GM21528 (cell line): ENCODE measurements at regions not wholly inside any gene's neighbourhood (a gene's known extent, or its start where the extent isn't known, plus 50 kb on each side); places are given as distances from the start of the nearest gene placed in this dataset.
"Not testable (repeated sequence)": the region's sequence is repeated elsewhere in the genome, so short reads cannot be mapped to it uniquely, and the experiment has no call there.

ENCODE experiments used
- ATAC-seq: cut with Tn5 transposase; IDR thresholded peaks from one replicate; pipeline ENCODE4 v1.9.1; 2021; ENCODE audit warnings: mild to moderate bottlenecking, moderate library complexity; ENCODE audit not compliant: unreplicated experiment, low FRiP score

DNA sequence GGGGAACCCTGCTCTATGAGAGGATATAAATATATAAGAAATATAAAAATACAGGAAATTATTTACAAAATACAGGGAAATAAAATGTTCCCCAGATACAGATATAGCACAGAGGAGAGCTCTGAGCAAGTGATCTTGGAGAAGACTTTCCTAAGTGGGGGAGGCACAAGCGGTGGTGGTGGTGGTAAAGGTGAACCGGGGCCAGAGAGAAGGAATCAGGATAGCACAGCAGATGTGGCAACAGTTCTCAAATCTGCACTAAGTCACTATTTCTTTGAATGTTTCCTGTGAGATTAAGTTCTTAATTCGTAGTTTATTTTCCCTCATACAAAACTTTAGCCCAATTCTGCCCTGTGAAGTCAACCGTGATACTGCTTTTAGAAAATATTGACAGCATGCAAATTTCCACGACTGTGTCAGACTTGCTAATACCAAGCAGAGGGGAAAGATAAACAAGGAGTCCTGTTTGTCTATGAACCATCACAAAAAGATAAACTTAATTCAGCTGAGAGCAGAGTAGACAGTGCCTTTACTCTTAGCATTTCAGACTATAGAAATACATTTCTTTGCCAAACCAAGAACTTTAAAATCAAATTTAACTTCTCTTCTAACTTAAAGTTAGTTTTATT, 237.5 kb upstream of the POGK start:
- ATAC-seq: no peak

DNA sequence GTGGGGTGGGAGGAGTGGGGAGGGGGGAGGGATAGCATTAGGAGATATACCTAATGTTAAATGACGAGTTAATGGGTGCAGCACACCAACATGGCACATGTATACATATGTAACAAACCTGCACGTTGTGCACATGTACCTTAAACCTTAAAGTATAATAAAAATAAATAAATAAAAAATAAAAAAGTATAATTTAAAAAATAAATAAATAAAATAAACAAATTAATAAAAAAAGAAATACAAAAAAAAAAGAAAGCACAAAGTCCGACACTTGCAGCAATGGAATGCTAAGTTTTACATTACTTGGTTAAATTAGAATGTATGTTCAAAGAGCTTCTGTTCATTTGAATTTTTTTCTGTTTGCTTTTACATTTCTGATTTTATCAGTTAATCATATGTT, 236.5 kb upstream of the POGK start:
- not testable (repeated sequence) for ATAC-seq

GRCh38 chr1:166603296-166603695, 236.0 kb upstream of the POGK start:
- ATAC-seq: no peak

DNA sequence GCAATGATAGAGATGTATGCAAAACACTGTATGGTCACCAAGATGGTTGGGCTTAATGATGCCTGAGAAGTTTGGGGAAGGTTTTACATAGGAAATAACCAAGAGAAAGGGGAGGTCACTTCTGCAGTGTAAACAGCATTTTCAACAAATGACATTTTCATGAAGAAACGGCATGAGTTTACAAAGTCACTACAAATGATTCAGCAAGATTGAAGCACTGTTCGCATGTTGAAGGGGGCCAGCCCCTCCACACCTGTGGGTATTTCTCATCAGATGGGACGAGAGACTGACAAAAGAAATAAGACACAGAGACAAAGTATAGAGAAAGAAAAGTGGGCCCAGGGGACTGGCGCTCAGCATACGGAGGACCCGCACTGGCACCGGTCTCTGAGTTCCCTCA, 234.1 kb upstream of the POGK start:
- no peak for ATAC-seq

- ATAC-seq: no peak
These were observed 226.4 kb upstream of the POGK start for GRCh38 chr1:166612886-166613285.

GRCh38 chr1:166616206-166616605, 223.1 kb upstream of the POGK start:
- ATAC-seq: no peak

DNA sequence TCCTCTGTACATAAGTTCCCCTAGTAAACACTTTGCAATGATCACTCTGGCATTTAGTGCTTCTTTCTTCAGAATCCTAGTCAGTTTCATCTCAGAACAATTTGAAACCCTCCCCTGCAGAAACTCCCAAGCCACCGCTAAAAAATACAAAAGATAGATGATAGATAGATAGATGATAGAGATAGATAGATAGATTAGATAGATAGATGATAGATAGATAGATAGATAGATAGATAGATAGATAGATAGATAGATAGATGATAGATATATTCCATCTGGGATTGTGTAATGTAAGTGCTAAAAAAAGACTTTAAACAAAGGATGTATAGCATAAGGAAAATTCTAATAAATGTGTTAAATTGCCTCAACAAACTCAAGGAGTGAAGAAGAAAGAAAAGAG, 212.6 kb upstream of the POGK start:
- no peak for ATAC-seq

- no peak for ATAC-seq
These were observed 211.7 kb upstream of the POGK start for GRCh38 chr1:166627558-166627957.

GRCh38 chr1:166628259-166628658, 211.0 kb upstream of the POGK start:
- ATAC-seq: no peak

DNA sequence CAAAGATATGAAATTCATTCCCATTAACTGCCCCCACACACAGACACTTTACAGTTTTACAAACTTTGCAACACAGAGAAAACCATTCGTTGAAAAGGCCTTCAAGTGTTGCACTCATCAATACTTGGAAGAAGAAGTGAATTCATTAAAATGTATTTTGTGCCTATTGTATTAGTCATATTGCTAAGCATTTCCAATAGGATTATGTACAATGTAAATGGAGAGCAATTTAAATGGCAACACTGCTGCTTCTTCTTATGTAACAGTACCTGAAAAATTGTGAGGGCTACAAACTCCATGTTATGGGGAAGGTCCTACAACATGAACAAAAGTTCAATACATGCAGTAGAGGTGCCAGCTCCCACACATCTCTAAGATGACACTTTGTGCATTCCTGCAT, 209.3 kb upstream of the POGK start:
- ATAC-seq: no peak

DNA sequence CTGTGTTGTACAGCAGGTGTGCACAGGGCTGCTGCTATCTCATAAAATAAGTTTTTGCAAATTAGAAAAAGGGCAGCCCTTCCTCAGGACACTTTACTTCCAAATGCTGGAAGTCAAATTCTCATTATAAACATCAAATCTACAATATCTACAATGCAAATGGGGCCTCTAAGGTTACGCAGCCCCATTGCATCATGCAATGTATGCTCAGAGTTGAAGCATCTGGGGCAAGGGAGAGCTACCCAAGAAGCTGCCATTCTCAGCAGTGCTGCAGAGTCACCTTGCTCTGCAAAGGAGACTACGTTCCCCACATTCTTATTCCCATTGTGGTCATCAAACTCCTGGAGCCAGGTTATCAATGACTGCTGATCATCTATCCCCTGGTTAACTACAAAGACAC, 208.9 kb upstream of the POGK start:
- no peak for ATAC-seq

DNA sequence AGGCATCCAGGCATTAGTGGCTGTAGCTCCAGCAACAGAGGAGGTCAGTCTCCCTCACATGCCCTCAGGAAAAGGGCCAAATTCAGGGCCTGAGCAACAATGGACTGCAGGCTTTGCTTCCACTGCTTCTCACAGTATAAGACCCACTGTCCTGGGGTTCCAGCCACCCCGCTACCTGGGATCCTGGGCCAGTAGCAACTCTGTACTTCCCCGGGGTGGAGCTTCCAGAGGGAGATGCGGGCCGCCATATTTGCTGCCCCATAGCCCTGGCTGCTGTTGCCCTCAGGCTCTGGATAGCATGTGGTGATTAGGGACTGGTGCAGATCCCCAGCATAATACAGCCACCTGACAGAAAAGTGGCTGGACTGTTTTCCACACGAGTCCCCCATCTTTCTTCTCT, 201.1 kb upstream of the POGK start:
- ATAC-seq: no peak

DNA sequence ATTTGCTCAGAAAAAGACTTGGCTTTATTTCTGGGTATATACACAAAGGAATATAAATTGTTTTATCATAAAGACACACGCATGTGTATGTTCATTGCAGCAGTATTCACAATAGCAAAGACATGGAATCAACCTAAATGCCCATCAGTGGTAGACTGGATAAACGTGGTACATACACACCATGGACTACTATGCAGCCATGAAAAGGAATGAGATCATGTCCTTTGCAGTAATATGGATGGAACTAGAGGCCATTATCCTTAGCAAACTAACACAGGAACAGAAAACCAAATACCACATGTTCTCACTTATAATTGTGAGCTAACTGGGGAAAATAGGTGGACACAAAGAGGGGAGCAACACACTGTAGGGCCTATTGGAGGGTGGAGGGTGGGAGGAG, 182.0 kb upstream of the POGK start:
- not testable (repeated sequence) for ATAC-seq

DNA sequence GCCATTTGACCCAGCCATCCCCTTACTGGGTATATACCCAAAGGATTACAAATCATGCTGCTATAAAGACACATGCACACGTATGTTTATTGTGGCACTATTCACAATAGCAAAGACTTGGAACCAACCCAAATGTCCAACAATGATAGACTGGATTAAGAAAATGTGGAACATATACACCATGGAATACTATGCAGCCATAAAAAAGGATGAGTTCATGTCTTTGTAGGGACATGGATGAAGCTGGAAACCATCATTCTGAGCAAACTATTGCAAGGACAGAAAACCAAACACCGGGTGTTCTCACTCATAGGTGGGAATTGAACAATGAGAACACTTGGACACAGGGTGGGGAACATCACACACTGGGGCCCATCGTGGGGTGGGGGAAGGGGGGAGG, 172.5 kb upstream of the POGK start:
- not testable (repeated sequence) for ATAC-seq

- not testable (repeated sequence) for ATAC-seq
These were observed 171.7 kb upstream of the POGK start for GRCh38 chr1:166667600-166667999.

DNA sequence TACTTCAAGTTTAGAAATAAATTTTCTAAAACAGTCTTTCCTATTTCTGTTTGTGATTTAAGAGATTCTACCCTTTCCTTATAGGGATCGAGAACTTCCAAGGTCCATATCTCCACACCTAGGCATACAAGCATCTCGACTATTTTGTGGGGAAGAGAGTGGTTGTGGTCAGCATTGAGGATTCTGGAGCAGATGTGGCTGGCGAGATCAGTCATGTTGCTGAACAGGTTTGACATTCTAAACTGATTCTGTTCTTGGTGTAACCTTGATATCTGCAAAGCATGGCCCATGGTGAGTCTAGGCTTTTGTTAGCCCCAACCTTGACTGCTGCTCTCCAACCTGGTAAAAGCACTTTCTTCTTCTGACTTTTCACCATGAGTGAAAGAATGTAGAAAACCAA, 167.6 kb upstream of the POGK start:
- no peak for ATAC-seq

- no peak for ATAC-seq
These were observed 165.6 kb upstream of the POGK start for GRCh38 chr1:166673722-166674121.

DNA sequence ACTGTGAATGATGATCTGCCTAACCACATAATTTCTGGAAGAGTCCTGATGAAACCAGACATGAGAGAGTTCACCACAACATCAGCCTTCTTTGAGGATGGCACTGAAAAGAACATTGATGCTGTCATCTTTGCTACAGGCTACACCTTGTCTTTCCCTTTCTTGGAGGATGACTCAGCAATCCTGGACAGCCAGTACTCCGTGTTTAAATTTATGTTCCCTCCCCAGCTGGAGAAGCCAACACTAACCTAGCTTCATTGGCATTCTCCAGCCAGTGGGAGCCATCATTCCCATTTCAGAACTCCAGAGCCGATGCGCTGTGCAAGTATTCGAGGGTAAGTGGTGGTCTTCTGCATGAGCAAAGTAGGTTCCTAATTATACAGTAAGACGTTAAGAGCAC, 164.1 kb upstream of the POGK start:
- no peak for ATAC-seq

DNA sequence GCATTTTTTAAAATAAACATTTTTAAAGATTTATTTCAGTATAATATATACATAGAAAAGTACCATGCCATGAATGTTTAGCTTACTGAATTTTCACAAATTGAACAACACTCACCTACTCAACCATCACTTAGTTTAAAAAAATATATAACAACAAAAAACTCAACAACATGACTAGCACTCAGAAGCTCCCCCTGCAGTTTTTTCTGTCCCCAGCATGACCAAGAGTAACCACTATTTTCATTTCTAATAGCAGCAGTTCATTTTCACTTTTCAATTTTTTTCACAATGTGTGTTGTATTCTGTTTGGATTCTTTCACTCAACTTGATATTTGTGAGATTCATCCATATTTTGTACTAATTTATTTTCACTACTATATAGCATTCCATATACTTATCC, 162.3 kb upstream of the POGK start:
- no peak for ATAC-seq

DNA sequence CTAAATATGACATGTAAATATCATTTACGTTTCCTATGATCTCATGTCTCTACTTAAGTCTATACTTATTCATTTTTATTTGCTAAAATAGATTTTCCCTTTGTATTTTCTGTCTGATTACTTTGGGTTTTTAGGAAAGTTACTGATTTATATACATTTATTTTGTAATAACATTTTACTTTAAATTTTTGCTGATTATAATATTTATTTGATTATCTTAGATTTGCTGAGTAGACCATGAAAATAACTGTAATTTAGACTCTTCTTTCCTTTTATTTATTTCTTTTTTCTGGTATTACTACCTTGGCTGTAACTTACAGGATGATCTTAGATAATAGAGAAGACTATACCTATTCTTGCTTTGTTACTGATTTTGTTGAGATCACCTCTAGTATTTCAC, 159.9 kb upstream of the POGK start:
- no peak for ATAC-seq

GRCh38 chr1:166682588-166682987, 156.7 kb upstream of the POGK start:
- ATAC-seq: no peak

DNA sequence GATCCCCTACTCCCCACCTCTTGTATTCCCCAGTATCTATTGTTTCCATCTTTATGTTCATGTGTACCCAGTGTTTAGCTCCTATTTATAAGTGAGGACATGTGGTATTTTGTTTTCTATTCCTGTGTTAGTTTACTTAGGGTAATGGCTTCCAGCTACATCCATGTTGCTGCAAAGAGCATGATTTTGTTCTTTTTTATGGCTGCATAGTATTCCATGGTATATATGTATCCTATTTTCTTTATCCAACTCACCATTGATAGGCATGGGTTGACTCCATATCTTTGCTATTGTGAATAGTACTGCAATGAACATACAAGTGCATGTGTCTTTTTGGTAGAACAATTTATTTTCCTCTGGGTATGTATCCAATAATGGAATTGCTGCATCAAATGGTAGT, 154.6 kb upstream of the POGK start:
- not testable (repeated sequence) for ATAC-seq

GRCh38 chr1:166685200-166685599, 154.1 kb upstream of the POGK start:
- no peak for ATAC-seq
